ENCODE measurements at regions not wholly inside any gene's neighbourhood (a gene's known extent, or its start where the extent isn't known, plus 50 kb on each side); places are given as distances from the start of the nearest gene placed in this dataset.

- ATAC-seq = peak; percentile 35
- H3K27ac Mint-ChIP-seq = no peak overlapping the region
- no peaks in the 10 kb centered on the region for H3K27me3 Mint-ChIP-seq
- H3K4me1 Mint-ChIP-seq = peaks cover 27% of the 10 kb centered on the region
- H3K4me3 Mint-ChIP-seq = no peak overlapping the region
- H3K36me3 Mint-ChIP-seq = no peaks in the 10 kb centered on the region
- H3K9me3 Mint-ChIP-seq = peaks cover 6% of the 10 kb centered on the region
Measured at GRCh38 chr13:31955741-31956140, 75.8 kb upstream of the FRY start.

- peaks cover 6% of the 10 kb centered on the region for H3K9me3 Mint-ChIP-seq
Measured at GRCh38 chr13:31956980-31957644, 74.5 kb upstream of the FRY start.

GRCh38 chr13:31957772-31958171, 73.8 kb upstream of the FRY start:
- no peak for ATAC-seq
- H3K36me3 Mint-ChIP-seq = no peaks in the 10 kb centered on the region
- H3K27ac Mint-ChIP-seq = no peak overlapping the region
- H3K27me3 Mint-ChIP-seq = no peaks in the 10 kb centered on the region
- peaks cover 6% of the 10 kb centered on the region for H3K9me3 Mint-ChIP-seq
- H3K4me1 Mint-ChIP-seq = peaks cover 22% of the 10 kb centered on the region
- H3K4me3 Mint-ChIP-seq = no peak overlapping the region

More at GRCh38 chr13:31956980-31957644, 74.5 kb upstream of the FRY start:
- H3K4me1 Mint-ChIP-seq = peaks cover 19% of the 10 kb centered on the region
- no peaks in the 10 kb centered on the region for H3K36me3 Mint-ChIP-seq
- no peak overlapping the region for H3K4me3 Mint-ChIP-seq
- H3K27me3 Mint-ChIP-seq = no peaks in the 10 kb centered on the region
- ATAC-seq = no peak
- H3K27ac Mint-ChIP-seq = no peak overlapping the region

GRCh38 chr13:31962731-31963370, 68.7 kb upstream of the FRY start:
- H3K9me3 Mint-ChIP-seq = peaks cover 5% of the 10 kb centered on the region
- H3K27me3 Mint-ChIP-seq = no peaks in the 10 kb centered on the region
- H3K27ac Mint-ChIP-seq = peak overlapping the region; percentile 34
- H3K4me1 Mint-ChIP-seq = peaks cover 44% of the 10 kb centered on the region
- no peak overlapping the region for H3K4me3 Mint-ChIP-seq
- peaks cover 9% of the 10 kb centered on the region for H3K36me3 Mint-ChIP-seq
- no peak for ATAC-seq

GRCh38 chr13:31963631-31964030, 67.9 kb upstream of the FRY start:
- Mint-ChIP-seq H3K4me1 (peaks cover 51% of the 10 kb centered on the region), H3K27ac (no peak overlapping the region), H3K36me3 (peaks cover 12% of the 10 kb centered on the region), H3K9me3 (peaks cover 5% of the 10 kb centered on the region), H3K4me3 (no peak overlapping the region), H3K27me3 (no peaks in the 10 kb centered on the region)
- no peak for ATAC-seq

- Mint-ChIP-seq H3K27me3 (no peaks in the 10 kb centered on the region), H3K4me1 (peaks cover 56% of the 10 kb centered on the region), H3K36me3 (peaks cover 12% of the 10 kb centered on the region), H3K9me3 (peaks cover 5% of the 10 kb centered on the region), H3K27ac (no peak overlapping the region), H3K4me3 (no peak overlapping the region)
- no peak for ATAC-seq
Measured at GRCh38 chr13:31964168-31964567, 67.4 kb upstream of the FRY start.

GRCh38 chr13:31965361-31966066, 66.1 kb upstream of the FRY start:
- H3K27me3 Mint-ChIP-seq = no peaks in the 10 kb centered on the region
- ATAC-seq = peak; percentile 97
- peaks cover 12% of the 10 kb centered on the region for H3K36me3 Mint-ChIP-seq
- peaks cover 5% of the 10 kb centered on the region for H3K9me3 Mint-ChIP-seq
- H3K27ac Mint-ChIP-seq = peak overlapping the region; percentile 89
- peaks cover 58% of the 10 kb centered on the region for H3K4me1 Mint-ChIP-seq
- H3K4me3 Mint-ChIP-seq = peak overlapping the region; percentile 27

GRCh38 chr13:31967155-31967554, 64.4 kb upstream of the FRY start:
- Mint-ChIP-seq H3K27ac (peak overlapping the region; percentile 89), H3K4me3 (no peak overlapping the region)

GRCh38 chr13:31968473-31968872, 63.1 kb upstream of the FRY start:
- H3K4me3 Mint-ChIP-seq = no peak overlapping the region
- peak; percentile 51 for ATAC-seq
- peaks cover 12% of the 10 kb centered on the region for H3K36me3 Mint-ChIP-seq
- H3K27ac Mint-ChIP-seq = peak overlapping the region; percentile 89
- H3K4me1 Mint-ChIP-seq = peaks cover 47% of the 10 kb centered on the region
- H3K27me3 Mint-ChIP-seq = no peaks in the 10 kb centered on the region
- H3K9me3 Mint-ChIP-seq = peaks cover 5% of the 10 kb centered on the region

More at GRCh38 chr13:31967155-31967554, 64.4 kb upstream of the FRY start:
- Mint-ChIP-seq H3K27me3 (no peaks in the 10 kb centered on the region), H3K4me1 (peaks cover 58% of the 10 kb centered on the region), H3K36me3 (peaks cover 12% of the 10 kb centered on the region), H3K9me3 (peaks cover 5% of the 10 kb centered on the region)
- ATAC-seq = no peak

GRCh38 chr13:31970231-31970930, 61.2 kb upstream of the FRY start:
- peaks cover 38% of the 10 kb centered on the region for H3K4me1 Mint-ChIP-seq
- no peak overlapping the region for H3K4me3 Mint-ChIP-seq
- H3K9me3 Mint-ChIP-seq = peaks cover 5% of the 10 kb centered on the region
- no peak overlapping the region for H3K27ac Mint-ChIP-seq
- H3K36me3 Mint-ChIP-seq = peaks cover 12% of the 10 kb centered on the region
- no peak for ATAC-seq
- no peaks in the 10 kb centered on the region for H3K27me3 Mint-ChIP-seq

GRCh38 chr13:31972453-31972852, 59.1 kb upstream of the FRY start:
- Mint-ChIP-seq H3K27me3 (no peaks in the 10 kb centered on the region), H3K4me3 (no peak overlapping the region), H3K36me3 (peaks cover 8% of the 10 kb centered on the region), H3K9me3 (no peaks in the 10 kb centered on the region), H3K4me1 (peaks cover 18% of the 10 kb centered on the region), H3K27ac (peak overlapping the region; percentile 26)
- no peak for ATAC-seq

GRCh38 chr13:31978021-31978420, 53.6 kb upstream of the FRY start:
- no peaks in the 10 kb centered on the region for H3K9me3 Mint-ChIP-seq
- ATAC-seq = no peak
- H3K4me1 Mint-ChIP-seq = no peaks in the 10 kb centered on the region
- no peaks in the 10 kb centered on the region for H3K36me3 Mint-ChIP-seq
- no peak overlapping the region for H3K27ac Mint-ChIP-seq
- no peaks in the 10 kb centered on the region for H3K27me3 Mint-ChIP-seq
- no peak overlapping the region for H3K4me3 Mint-ChIP-seq

GRCh38 chr13:31980830-31981229, 50.7 kb upstream of the FRY start:
- no peaks in the 10 kb centered on the region for H3K9me3 Mint-ChIP-seq
- H3K27me3 Mint-ChIP-seq = no peaks in the 10 kb centered on the region
- no peak overlapping the region for H3K27ac Mint-ChIP-seq
- no peak for ATAC-seq
- no peaks in the 10 kb centered on the region for H3K36me3 Mint-ChIP-seq
- no peaks in the 10 kb centered on the region for H3K4me1 Mint-ChIP-seq
- H3K4me3 Mint-ChIP-seq = no peak overlapping the region
